Fibroblast of mammary gland (primary cell): ENCODE measurements at regions not wholly inside any gene's neighbourhood (a gene's known extent, or its start where the extent isn't known, plus 50 kb on each side); places are given as distances from the start of the nearest gene placed in this dataset.

ENCODE experiments used
- DNase-seq: peaks from one replicate; pipeline ENCODE4 v3.0.0-alpha.2; 2010; ENCODE audit warnings: low read depth
- H3K4me3 ChIP-seq: 2 replicates; pipeline ENCODE4 v1.5.1; 2011; ENCODE audit warnings: low read depth, mild to moderate bottlenecking, low read length, moderate library complexity; ENCODE audit not compliant: control insufficient read depth
- TF ChIP-seq, protein P1 (sequence below): conservative IDR thresholded peaks from 2 replicates; pipeline ENCODE4 v1.5.1; 2011; ENCODE audit warnings: low read depth, low read length, inconsistent platforms; ENCODE audit not compliant: control insufficient read depth, insufficient read depth

DNA sequence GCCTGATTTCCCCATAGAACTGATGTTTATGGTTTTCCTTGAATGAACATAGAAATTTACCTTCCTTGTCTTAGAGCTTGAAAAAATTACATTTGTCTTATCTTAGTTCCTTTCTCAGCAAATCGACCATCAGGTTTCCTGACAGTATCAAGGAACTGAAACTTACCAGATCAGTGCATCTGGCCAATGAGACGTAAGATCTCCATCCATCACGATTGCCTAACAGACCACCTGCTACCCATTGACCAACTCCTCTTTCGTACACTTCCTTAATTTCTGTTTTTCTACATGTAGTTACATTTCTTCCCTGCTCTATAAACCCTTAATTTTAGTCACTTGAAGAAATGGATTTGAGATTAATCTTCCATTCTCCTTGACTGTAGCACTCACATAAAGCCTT, 57.4 kb upstream of the TMPRSS15 start:
- no peak overlapping the region for H3K4me3 ChIP-seq
- DNase-seq = no peak
- TF ChIP-seq, protein P1, sequence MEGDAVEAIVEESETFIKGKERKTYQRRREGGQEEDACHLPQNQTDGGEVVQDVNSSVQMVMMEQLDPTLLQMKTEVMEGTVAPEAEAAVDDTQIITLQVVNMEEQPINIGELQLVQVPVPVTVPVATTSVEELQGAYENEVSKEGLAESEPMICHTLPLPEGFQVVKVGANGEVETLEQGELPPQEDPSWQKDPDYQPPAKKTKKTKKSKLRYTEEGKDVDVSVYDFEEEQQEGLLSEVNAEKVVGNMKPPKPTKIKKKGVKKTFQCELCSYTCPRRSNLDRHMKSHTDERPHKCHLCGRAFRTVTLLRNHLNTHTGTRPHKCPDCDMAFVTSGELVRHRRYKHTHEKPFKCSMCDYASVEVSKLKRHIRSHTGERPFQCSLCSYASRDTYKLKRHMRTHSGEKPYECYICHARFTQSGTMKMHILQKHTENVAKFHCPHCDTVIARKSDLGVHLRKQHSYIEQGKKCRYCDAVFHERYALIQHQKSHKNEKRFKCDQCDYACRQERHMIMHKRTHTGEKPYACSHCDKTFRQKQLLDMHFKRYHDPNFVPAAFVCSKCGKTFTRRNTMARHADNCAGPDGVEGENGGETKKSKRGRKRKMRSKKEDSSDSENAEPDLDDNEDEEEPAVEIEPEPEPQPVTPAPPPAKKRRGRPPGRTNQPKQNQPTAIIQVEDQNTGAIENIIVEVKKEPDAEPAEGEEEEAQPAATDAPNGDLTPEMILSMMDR = no peak

DNA sequence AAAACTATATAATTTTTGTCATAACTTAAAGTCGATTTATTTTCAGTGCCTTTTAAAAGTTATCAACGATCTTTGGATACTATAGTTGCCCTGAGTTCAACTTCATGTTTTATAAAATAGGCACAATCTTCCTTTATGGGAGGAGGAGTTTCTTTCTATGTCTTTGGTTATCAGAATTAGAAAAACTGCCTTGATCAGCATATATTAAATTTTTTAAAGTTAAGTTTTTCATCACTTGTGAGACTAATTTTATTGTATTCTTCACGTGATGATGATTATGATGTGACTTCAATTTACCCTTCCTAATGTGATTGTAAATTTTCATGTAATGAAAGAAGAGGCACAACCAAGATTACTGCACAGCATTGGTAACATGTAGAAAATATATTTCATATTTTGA, 58.2 kb upstream of the TMPRSS15 start:
- DNase-seq = no peak
- TF ChIP-seq, protein P1 = no peak
- H3K4me3 ChIP-seq = no peak overlapping the region

DNA sequence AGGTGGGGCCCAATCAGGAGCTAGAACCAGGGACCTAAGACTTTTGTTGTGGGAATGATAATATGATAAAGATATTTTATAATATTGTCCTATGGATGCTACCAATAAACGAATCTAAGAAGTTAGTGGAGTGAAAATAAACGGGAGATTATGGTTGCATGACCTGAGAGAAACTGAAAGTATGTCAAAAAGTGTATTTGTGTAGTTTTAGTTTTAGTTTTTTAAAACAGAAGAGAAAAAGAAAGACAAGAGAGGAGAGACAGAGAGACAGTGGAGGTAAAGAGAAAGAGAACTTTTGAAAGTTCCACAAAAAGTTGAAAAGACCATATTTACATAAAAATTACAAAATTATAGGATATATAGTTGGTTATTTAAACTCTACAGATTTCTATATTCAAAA, 64.1 kb upstream of the TMPRSS15 start:
- no peak for DNase-seq
- H3K4me3 ChIP-seq = no peak overlapping the region
- TF ChIP-seq, protein P1 = no peak

DNA sequence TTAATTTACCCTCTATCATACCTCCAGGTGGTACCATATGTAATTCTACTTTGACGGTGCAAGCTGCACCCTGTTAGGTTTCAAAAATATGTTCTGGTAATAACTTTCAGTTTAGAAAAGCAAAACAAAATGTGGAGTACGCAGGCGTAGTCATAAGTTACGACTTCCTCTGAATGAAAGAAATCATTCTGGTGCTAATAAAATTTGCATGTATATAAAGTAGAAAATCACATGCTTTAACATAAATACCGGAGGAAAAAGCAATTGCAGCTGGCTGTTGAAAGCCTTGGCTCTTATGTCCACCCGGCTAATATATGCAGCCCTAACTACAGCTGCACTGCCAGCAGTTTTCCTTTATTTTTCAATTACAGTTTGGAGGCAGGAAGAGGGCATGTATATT, 65.2 kb upstream of the TMPRSS15 start:
- TF ChIP-seq, protein P1 = no peak
- DNase-seq = no peak
- H3K4me3 ChIP-seq = no peak overlapping the region

DNA sequence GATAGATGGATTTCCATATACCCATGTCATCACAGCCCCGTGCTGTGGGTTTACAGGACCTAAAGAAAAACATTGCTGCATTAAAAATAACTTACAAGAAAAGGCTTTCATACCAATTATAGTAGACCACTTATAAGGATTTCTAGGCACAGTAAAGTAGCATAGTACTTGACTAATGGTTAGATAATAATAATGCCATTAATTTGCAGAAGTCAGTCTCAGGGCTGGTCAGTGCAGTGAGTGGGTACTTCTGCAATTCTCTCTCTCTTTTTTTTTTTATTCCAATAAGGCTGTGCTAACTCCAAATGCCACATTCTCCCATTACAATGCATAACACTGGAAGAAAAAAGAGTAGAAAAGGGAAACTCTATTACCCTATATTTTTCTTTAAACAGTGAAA, 73.1 kb upstream of the TMPRSS15 start:
- no peak overlapping the region for H3K4me3 ChIP-seq
- no peak for DNase-seq
- TF ChIP-seq, protein P1 = no peak

DNA sequence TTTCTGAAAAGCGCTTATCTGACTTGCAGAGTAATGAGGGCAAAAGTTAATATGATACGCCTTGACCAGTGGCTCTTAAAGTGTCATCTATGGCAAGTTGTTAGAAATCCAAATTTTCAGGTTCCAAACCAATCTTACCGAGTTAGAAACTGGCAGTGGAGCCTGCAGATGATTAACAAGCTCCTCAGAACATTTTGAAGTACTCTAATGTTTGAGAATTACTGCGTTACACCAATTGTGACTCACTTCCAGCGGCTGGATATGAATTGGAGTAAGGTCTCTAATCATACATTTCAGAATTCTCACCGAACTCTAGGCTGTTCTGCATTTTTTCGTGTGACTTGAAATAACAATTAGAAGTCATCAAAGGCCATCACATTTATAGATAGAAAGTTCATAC, 73.5 kb upstream of the TMPRSS15 start:
- no peak for DNase-seq
- TF ChIP-seq, protein P1 = no peak
- no peak overlapping the region for H3K4me3 ChIP-seq

DNA sequence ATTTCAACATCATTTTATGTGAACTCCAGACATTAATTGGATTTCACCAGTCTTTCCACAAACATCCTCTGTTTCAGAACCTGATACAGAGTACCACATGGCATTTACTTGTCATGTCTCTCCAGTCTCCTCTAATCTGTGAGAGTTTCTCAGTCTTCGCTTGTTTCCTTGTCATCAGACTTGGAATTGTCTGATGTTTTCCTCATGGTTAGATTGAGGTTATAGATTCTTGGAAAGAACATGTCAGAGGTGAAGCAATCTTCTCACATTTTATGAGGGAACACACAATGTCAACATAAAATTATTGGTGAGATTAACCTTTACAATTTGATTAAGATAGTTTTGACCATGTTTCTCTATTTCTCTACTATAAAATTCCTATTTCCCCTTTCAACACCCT, 74.9 kb upstream of the TMPRSS15 start:
- no peak overlapping the region for H3K4me3 ChIP-seq
- TF ChIP-seq, protein P1 = no peak
- no peak for DNase-seq
